ENCODE measurements at regions not wholly inside any gene's neighbourhood (a gene's known extent, or its start where the extent isn't known, plus 50 kb on each side); places are given as distances from the start of the nearest gene placed in this dataset.

DNA sequence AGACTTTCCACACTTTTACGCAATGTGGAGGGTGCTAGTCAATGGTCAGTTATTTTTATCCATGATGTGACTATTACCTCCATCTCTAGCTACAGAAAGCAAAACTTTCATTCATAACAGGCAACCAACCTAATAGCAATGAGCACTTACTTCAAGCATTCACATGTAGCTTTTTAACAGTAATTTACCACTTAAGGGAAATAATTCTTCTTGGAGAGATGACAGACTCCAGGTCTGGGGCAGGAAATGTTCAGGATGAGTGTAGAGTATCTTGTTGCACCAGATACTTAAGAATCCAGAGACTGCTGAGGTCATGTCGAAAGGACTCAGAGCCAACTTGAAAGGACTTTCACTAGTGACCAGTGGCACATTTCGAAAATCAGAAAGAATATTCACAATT is 347.6 kb downstream of the CHRM3 start:
- no peak for DNase-seq (ENCODE audit: low spot score)

DNA sequence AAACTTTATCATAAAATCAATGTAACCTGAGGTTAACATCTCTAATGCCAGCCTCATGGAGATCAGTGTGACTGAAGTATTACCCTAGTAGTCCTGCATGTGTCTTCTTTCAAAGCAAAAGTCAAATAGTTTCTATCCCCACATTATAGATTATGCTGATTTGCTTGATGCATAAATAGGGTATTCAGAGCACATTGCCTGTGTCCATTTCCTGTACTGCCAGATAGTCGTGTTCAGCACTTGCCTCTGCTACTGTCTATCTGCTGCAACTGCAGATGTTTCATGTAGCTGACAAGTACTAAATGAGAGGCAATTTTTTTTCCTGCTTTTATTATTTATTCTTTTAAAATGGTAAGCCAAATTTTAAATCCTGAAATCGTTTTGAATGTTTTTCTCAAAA is 348.7 kb downstream of the CHRM3 start:
- no peak for DNase-seq (ENCODE audit: low spot score)

DNA sequence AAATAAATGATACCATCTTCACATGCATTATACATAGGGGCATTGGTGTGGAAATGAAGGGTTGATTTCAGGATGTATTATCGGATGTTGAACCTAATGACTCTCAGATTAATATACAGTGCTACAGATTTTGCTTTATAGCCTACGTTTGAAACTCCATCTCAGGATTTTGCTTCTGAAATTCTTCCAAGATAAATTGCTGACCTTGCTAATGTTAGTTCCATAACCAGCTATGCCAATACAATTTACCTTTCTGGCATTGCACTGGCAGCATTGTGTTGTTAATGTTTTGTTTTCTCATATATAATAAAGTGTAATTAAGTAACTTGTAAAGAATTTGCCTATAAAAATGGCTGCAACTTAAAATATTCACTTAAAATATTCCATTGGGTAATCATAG is 350.1 kb downstream of the CHRM3 start:
- no peak for DNase-seq (ENCODE audit: low spot score)

DNA sequence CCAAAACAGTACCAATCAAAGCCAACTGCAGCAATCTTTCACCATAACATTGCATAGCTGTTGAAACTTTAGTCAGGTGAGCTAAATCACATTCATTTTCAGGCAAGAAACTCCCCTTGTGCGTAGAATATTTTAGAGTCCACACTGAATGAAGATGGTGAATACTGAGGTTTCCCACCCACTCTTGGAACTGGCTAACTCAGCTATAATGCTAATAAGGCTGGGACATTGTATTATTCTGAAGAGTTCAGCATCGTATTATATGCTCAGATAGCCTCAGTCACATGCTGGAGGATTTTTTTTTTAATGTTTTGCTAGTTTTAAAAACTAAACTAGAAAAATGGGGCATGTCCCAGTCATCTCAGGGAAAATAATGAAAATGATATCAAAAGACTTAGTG is 352.3 kb upstream of the FMN2 start:
- no peak for DNase-seq (ENCODE audit: low spot score)

DNA sequence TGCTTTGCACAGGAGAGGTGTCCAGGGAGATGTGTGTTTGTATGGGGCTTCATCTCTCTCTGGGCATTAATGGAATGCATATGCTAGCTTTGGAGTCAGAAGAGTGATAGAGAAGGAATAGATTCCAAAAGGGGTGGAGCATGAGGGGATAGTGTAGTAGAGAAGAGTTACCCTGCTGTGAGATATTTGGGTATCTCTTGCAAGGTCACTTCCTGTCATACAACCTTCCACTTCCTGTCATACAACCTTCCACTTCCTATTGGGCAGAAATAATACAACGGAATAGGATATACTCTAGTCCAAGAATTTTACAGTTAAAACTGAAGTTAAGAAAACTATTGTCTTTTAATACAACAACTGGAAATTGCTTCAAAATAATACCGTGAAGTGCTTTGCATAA is 351.8 kb upstream of the FMN2 start:
- DNase-seq (ENCODE audit: low spot score), result no peak

DNA sequence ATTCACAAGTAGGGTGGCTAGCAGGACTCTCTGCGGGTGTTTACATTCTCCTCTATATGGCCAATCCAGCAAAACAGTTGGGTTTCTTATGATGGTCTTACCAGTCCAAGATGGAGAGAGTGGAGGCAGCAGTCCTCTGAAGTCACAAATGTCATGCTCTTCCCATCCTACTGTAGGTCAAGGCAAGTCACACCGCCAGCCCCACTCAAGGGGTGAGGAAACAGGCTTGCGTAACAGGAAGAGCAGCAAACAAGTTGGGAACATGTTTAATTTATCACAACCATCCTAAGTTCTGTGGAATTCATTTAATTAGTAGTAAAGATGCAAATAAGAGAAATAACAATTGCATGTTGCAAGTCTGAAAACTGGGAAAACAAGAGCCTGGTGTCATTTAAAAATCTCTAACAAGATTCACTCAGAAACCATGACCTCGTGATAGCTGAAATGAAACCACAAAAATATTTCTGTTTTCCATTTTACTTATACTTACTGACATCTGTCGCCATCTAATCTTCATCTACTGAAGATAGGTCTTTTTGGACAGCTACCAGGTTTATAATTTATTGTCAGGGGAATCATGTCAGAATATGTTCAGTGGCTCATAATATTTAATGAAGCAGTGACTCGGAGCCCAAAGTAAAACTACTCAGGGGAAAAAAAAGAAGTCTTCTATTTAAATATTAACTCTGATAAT is 349.1 kb upstream of the FMN2 start:
- no peak for DNase-seq (ENCODE audit: low spot score)

DNA sequence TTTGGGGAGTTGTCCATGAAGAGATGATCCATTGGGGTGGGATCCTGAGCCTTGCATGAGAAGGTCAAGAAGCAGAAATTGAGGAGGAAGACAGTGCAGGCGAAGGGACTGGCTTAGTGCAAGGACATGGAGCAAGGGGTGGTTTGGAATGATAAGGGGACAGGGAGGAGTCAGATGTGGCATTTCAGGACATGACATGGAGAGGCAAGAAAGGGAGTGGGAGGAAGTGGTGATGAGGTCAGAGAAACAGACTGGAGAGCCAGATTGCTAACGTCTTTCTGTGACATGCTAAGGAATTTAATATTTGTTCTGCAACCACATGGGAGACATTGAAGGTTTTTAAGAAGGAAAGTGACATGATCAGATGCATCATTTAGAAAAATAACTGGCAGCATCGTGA is 346.8 kb upstream of the FMN2 start:
- DNase-seq (ENCODE audit: low spot score), result no peak

DNA sequence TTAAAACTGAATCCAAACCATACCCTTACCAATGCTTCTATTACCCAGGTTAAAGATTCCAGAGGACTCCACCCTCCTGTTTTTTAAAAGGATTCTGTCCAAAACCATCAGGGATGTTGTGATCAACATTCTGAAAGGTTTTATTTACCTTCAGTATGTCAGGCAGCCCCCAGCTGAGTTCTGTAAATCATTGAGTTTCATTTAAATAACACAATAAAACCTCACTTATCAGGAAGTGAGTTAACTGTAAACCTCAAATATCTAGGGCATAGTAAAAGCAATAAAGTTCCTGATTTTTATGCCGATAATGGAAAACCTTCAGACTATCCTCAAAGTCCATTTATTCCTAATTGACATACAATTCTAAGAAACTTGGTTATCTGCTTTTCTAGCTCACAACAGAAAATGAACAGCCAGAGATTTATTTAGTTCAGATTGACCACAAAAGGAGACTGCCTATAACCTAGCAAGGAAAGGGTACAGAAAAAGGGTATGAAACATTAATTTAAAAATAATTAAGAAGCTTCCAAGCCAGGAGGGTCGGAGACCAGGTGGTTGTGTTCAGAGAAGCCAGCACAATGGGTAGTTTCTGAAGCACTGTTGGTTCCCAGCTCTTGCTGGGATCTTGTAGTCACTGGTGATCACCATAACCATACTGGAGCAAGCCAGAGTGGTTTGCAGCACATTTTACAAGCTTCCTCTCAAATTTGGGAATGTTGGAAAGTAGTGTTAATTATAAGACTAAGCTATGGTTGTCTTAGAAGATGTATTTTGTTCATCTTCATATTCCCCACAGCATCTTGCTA is 336.4 kb upstream of the FMN2 start:
- DNase-seq (ENCODE audit: low spot score), result no peak

DNA sequence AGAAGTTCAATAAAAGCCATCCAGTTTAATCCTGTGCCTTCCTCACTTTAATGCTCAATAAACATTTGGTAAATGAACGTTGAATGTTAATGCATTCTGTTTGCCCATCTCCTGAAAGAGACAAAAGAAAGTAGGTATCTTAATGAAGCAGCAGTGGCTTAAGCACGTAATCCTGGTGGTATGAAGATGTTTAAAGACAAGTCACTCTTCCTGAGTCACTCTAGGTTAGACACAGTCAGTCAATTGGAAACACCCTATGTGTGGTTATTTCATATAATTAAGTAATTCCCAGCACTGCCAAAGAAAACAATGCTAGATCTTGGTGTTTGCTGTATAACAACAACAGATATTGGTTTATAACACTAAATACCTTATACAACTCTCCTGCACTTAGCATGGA is 334.0 kb upstream of the FMN2 start:
- no peak for DNase-seq (ENCODE audit: low spot score)

DNA sequence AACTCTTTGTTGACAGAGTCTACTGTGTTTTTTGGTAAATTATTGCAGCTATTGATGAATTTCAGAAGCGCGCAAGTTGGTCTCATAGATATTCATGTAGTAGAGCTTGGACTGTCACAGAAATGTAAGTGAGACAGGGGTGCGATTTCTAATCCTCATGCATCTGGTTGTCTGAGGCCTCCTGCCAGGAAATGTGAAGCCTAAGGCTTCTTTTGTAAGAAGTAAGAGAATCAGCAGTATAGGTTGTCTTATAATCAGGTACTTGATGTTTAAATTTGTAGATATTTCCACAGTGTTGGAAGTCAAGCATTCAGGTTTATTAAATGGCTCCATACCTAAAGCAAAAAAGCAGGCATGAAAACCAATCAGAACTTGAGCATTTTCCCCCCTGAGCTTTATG is 332.9 kb upstream of the FMN2 start:
- DNase-seq (ENCODE audit: low spot score), result no peak

DNA sequence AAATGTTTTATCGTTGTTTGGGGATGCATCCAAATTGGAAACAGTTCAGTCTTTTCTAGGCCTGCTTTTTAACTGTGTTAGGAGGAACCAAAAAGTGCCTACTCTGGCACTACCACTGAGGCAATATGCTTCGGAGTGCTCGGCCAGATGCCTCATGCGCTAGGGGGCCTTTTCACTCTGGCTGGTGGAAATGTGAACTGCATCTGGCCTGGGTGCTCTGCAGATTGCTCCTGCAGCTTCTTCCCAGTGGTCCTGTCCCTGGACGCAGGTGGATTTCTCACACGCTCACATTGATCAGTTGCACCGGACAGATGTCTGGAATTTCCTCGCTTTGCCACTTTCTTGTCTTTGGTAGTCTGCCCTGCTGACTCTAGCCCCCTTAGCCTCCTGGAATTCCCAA is 330.2 kb upstream of the FMN2 start:
- DNase-seq (ENCODE audit: low spot score), result no peak

DNA sequence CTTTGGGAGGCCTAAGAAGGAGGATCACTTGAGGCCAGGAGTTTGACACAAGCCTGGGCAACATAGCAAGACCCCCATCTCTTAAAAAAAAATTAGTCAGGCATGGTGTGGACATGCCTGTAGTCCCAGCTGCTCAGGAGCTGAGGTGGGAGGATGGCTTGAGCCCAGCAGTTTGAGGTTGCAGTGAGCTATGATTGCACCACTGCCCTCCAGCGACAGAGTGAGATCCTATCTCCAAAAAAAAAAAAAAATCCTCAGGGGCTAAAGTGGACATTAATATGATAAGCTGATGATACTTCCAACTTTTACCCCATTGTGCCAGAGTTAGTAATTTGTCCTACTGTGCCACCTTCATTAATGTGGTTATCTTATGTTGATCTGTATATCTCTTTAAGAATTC is 327.8 kb upstream of the FMN2 start:
- no peak for DNase-seq (ENCODE audit: low spot score)

DNA sequence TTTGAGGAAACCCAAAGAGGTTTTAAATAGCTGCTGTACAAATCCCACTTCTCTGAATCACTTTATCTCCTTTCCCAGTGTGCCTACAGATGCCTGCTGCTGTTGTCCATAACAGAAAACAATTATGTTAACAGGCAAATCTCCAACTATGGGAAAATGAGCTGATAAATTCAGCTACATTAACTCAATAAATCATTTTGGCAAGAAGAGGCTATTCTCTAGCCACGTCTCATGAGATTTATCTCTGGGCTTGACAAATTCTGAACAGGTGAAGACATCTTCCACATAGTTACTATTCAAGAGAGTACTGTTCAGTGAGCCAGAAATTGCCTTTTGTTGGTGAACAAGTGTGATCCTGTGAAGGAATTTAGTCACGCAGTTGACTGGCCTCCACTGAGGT is 327.1 kb upstream of the FMN2 start:
- no peak for DNase-seq (ENCODE audit: low spot score)

DNA sequence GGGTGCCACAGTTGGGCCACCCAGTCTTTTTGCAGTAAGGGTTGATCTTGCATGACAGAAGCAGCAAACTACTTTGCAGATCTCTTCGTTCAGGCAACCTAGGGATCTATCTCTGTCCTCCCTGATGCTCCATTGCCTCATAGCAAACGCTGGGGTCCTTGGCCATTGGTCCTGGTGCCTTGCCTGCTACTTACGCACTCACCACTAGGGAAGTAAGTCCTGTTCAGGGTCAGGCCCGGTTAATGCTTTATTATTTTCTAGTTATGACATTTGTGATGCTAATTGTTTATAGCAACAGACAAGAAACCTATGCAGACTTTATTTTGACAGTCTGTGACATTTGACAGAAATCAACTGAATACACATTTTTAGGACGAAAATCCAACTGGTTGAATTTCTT is 326.5 kb upstream of the FMN2 start:
- DNase-seq (ENCODE audit: low spot score), result no peak

DNA sequence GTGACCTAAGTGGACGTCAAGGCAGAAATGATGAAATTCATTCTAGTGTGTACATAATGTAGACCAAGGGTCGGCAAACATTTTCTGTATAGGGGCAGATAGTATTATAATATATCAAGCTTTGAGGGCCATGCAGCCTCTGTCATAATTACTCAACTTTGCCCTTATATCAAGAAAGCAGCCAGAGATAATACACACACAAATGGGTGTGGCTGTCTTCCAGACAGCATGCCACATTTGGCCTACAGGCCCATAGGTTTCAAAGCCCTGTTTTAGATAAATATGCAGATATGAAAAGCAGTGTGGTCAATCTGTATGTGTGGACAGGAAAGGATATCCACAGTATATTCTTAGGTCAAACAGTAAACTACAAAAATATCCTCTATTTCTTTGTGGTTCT is 320.1 kb upstream of the FMN2 start:
- no peak for DNase-seq (ENCODE audit: low spot score)

DNA sequence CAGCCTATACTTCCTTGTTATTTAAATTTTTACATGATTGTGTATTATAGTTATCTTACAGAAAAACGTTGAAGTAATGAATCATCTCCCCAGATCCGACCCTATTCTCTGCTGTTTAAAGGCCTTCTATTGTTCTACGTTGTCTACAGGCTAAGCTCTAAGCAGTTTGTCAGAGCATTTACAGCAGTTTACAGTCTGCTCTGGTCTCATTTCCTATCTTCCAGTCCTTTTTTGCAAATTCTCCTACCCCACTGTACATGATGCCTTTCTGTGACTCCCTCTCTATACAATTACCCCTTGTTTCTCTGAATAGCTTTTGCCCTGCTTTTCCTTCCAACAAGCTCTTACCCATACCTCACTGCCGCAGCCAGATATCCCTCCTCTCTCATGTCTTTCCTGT is 319.2 kb upstream of the FMN2 start:
- no peak for DNase-seq (ENCODE audit: low spot score)

DNA sequence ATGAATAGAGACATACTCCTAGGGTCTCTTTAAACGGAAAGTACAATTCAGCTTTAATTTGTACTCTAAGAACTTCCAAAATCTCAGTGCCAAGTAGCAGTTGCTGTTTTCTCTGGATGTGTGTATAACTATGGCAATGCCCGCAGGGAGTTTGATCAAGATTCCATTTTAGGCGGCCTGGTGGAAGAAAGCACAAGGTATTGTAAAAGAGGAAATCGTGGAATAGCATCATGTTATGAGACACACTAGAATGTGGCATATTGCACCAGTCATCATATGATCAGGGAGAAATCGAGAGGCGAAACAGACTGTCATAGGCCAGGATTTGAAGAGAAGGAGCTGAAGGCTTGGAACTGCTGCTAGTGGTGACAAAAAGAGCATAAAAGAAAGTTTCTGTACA is 316.2 kb upstream of the FMN2 start:
- no peak for DNase-seq (ENCODE audit: low spot score)

DNA sequence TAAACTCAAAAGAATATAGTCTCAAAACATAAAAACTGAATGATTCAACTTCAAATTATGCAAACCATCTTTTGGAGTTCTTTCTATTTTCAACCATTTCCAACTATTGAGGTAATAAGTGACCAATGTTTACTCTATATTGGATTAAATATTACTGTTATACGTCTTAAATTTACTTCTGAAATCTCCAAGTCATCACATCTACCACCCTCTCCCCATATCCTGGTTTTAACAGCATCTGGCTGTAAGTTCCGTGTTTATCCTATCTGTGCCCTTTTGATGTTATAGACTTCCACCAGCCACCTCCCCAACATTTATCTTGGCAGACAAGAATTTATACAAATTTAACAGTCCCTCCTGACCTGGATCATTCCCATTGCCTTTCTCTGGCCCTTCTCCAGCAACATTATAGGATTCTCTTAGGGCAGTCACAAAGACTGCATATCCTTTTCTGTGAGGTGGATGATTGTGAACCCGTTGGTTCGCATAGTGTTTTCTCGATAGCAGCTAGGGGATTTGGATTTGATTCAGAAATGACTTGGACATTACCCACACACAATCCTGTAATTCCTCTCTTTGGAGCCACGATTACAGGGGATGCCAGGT is 313.4 kb upstream of the FMN2 start:
- no peak for DNase-seq (ENCODE audit: low spot score)

DNA sequence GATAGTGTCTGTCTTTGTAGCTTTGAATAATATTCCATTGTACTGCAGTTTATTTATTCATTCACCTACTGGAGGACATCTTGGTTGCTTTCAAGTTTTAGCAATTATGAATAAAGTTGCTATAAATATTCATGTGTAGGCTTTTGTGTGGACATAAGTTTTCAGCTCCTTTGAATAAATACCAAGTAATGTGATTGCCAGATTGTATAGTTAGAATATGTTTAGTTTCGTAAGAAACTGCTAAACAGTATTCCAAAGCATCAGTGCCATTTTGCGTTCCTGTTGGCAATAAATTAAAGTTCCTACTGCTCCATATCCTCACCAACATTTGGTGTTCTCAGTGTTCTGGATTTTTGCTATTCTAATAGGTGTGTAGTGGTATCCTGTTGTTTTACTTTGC is 311.7 kb upstream of the FMN2 start:
- DNase-seq (ENCODE audit: low spot score), result no peak

DNA sequence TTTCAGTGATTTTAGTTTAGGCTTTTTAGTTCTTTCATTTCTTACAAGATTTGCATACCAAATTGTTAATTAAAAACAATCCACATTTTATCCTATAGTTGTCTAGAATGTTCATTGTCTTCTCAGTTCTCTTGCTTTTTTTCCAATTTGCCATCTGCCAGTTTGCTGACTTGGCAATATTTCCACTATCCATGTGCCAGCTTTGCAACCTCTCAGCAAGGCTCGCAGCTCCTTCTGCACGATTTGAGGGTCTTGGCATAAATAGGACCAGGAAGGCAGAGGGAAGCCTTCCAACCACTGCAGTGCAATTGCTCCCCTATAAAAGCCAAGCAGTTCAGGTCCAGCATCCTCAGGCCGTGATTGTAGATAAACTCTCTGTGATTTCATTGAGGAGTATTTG is 306.8 kb upstream of the FMN2 start:
- DNase-seq (ENCODE audit: low spot score), result no peak

DNA sequence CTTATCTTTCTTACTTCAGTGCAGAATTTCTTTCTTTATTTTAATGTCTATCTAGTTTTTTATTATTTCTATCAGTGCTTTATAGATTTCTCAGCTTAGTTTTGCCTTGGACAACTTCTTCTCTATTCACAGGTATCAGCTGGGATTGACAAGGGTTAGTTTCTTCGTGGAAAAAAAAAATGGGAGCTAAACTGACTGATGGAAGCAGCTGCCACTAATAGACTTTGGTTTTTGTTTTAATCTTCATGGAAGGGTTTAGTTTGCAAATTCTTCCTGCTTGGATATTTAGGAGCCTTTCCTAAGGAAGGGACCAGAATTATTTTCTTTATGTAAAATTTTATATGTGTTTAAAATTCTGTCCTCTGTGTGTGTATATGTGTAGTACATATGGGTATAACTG is 306.1 kb upstream of the FMN2 start:
- DNase-seq (ENCODE audit: low spot score), result no peak

DNA sequence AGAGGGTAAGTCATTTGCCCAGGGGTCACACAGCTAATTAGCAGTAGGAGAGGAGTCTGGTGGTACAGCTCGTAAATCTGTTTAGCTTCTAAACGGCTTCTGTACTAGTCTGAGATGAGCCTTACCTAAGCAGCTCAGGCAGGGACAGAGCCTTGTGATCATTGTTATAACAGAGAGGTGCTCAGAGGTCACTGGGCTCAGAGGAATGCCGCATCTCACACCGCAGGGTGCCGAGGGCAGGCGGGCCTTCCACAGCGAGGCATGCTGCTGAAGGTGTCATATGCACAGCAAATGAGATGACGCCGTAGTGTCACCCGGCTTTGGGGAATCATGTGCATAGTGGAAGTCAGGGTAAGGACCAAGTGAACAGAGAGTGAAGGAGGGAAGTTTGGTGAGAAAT is 305.2 kb upstream of the FMN2 start:
- DNase-seq (ENCODE audit: low spot score), result no peak

DNA sequence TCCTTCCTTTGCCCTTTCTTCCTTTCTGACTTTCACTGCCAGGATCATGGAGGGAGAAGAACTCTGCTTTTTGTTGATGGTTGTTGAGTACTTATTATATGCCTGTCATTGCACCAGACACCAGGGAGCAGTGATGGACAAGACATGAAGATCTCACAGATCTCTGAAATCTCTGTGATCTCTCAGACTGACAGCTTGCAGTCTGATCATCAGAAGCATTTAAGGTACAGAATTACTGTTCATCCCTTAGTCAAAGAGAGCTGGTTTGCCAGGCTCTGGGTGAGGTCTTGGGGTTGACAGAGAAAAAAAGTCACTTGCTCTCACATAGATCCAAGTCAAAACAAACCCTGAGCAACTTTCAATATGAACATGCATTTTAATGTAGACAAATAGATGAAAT is 299.5 kb upstream of the FMN2 start:
- no peak for DNase-seq (ENCODE audit: low spot score)

DNA sequence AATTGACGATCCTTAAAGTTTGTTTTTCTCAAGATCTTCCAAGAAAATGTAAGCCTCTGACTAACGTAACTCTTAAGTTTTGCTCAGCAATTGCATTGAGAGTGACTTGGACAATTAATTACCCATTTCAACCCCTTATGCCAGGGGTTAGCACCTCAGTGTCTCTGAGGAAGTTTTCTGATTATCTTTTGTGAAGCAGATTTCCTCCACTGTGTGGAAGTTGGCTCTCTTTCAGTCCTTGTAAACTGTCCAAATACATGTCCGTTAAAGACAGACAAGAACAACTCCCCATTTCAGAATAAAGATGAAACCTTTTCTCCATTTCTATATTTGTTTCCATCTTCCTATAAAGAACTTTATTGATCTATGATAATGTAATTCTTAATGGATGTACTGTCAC is 296.4 kb upstream of the FMN2 start:
- no peak for DNase-seq (ENCODE audit: low spot score)
